ENCODE measurements at regions not wholly inside any gene's neighbourhood (a gene's known extent, or its start where the extent isn't known, plus 50 kb on each side); places are given as distances from the start of the nearest gene placed in this dataset.

GRCh38 chr1:229059671-229060539 lies 211.0 kb upstream of the RAB4A start:
- Histone ChIP-seq H3K4me3 (no peak overlapping the region), H3K27ac (peak overlapping the region in 1 of 5 donors; percentile 66), H3K9me3 (replicated peaks in 1 of 3) (no peaks in the 10 kb centered on the region), H3K27me3 (no peaks in the 10 kb centered on the region), H3K4me1 (replicated peaks in 1 of 2) (peaks cover 9 to 42% of the 10 kb centered on the region in 2 donors), H3K36me3 (replicated peaks in 1 of 2) (no peaks in the 10 kb centered on the region)
- peak in 5 of 7 donors; percentile 42 to 68 (median 60) for DNase-seq
- intact Hi-C loops (cut with DNase I), result loop anchor here in 1 of 2 donors (10.0 kb wide), 1 partner anchor 325 kb away; the partner anchor contains the start of gene RHOU
- 32 to 50% (median 42%) methylated on average over 9 of the region's 9 CpGs for WGBS, 4 donors
- TF ChIP-seq CTCF (IDR thresholded peaks at IDR 0.05) (no peak), POLR2A (IDR thresholded peaks at IDR 0.05) (no peak)

- TF ChIP-seq POLR2A (IDR thresholded peaks at IDR 0.05) (no peak), CTCF (IDR thresholded peaks at IDR 0.05) (no peak)
- WGBS, 4 donors, result 57 to 94% (median 72%) methylated on average over 3 to 5 of the region's 5 CpGs
- H3K27ac ChIP-seq, result no peak overlapping the region
- no peaks in the 10 kb centered on the region for H3K27me3 ChIP-seq
- H3K36me3 ChIP-seq (replicated peaks in 1 of 2), result no peaks in the 10 kb centered on the region
- peaks cover 9 to 43% of the 10 kb centered on the region in 2 donors for H3K4me1 ChIP-seq (replicated peaks in 1 of 2)
- no peak overlapping the region for H3K4me3 ChIP-seq
- H3K9me3 ChIP-seq (replicated peaks in 1 of 3), result no peaks in the 10 kb centered on the region
- intact Hi-C loops (cut with DNase I), result loop anchor here in 1 of 2 donors (10.0 kb wide), 1 partner anchor 327 kb away; the partner anchor contains the start of gene RHOU
- no peak for DNase-seq
Measured at GRCh38 chr1:229062135-229062534, 208.8 kb upstream of the RAB4A start.

GRCh38 chr1:229063154-229063773 lies 207.6 kb upstream of the RAB4A start:
- Histone ChIP-seq H3K4me3 (no peak overlapping the region), H3K4me1 (replicated peaks in 1 of 2) (peaks cover 9 to 51% of the 10 kb centered on the region in 2 donors), H3K27me3 (no peaks in the 10 kb centered on the region), H3K36me3 (replicated peaks in 1 of 2) (no peaks in the 10 kb centered on the region), H3K9me3 (replicated peaks in 1 of 3) (no peaks in the 10 kb centered on the region), H3K27ac (no peak overlapping the region)
- 86 to 93% (median 89%) methylated on average over 3 to 5 of the region's 5 CpGs for WGBS, 4 donors
- TF ChIP-seq CTCF (IDR thresholded peaks at IDR 0.05), result no peak
- TF ChIP-seq POLR2A (IDR thresholded peaks at IDR 0.05), result no peak
- DNase-seq, result no peak
- intact Hi-C loops (cut with DNase I), result loop anchor here in 1 of 2 donors (10.0 kb wide), 1 partner anchor 328 kb away; the partner anchor contains the start of gene RHOU
